G401.6 (cell line): ENCODE measurements at regions not wholly inside any gene's neighbourhood (a gene's known extent, or its start where the extent isn't known, plus 50 kb on each side); places are given as distances from the start of the nearest gene placed in this dataset.

ENCODE experiments used
- FAIRE-seq: peaks from 2 replicates; lab custom pipeline; 2012; peaks lifted over from hg19 to GRCh38; lab: Jason Lieb, UNC

DNA sequence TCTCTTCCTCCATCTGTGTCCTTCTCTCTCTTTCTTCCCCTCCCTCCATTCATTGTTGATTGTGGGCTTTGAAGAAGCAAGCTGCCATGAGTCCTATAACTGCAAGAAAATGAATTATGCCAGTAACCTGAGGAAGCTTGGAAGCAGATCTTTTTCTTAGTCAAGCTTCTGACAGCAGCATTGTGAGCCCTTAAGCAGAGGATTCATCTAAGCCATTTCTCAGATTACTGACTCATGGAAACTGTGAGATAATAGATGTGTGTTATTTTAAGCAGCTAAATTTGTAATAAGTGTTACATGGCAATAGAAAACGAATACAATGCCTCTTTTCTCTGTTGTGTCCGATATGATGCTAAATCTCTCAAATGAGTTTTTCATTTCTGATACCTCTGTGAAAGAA, 1109.7 kb downstream of the CDH11 start:
- FAIRE-seq, result no peak

DNA sequence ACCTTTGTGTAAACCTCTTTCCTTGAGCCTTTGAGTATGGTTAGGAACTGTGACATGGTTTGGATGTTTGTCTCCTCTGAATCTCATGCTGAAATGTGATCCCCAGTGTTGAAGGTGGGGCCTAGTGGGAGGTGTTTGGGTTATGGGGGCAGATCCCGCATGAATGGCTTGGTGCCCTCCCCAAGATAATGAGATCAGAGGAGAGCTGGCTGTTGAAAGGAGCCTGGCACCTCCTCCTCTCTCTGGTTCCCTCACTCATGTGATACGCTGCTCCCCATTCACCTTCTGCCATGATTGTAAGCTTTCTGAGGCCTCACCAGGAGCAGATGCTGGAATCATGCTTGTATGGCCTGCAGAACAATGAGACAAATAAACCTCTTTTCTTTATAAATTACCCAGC, 1110.2 kb downstream of the CDH11 start:
- FAIRE-seq, result no peak

- no peak for FAIRE-seq
Observed at GRCh38 chr16:64008131-64008530, 1113.7 kb downstream of the CDH11 start.

DNA sequence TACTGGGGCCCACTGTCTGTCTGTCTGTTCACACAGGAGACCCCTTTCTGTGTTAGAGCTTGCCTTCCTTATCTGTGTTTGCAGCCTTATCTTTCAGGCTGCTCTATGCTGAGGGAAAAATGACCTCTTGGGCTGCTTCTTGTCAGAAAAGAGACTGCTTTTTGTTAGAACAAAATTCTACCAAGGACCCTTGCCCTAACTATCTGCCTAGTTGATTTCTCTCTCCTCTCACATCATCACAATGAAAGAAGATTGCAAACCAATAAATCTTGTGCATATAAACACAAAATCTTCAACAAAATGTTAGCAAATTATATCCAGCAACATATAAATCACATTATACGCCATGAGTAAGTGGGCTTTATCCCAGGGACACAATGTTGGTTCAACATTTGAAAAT, 1117.7 kb downstream of the CDH11 start:
- FAIRE-seq, result no peak

DNA sequence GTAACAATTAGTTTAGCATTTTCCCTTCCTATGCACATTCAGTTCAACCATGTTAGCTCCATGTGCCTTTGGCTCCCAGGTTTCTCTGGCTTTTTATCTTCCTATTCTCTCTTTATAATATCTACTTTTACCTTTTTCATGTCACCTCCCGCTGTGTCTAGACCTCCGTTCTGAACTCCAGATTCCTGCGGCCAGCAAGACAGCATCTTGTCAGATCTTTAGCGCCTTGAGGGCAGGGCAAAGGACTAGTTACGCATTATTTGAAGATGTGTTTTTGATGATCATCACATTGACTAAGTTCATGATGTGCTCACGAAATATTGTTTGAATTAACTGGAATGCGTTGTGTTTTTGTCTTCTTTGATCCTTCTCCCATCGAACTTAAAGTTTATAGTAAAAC, 1126.8 kb downstream of the CDH11 start:
- FAIRE-seq, result no peak

- FAIRE-seq, result no peak
Observed at GRCh38 chr16:63983401-63983800, 1138.5 kb downstream of the CDH11 start.

DNA sequence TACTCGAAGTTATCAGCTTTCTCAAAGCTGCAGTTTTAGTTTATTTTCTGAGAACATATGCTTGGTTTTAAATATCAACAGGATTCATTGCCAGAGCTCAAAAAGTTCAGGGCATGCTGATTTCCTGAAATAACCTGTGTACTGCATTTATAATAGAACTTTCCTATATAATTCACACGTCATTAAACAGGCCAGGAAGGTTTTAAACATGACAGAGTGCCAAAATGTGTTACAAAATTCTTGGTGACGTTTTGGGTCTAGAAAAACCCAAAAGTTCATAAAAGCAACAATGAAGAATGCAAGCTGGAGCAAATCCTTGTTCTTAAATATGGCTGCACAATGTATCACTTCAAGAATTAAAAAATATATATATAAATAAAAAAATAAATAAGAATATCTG, 1139.1 kb downstream of the CDH11 start:
- no peak for FAIRE-seq

DNA sequence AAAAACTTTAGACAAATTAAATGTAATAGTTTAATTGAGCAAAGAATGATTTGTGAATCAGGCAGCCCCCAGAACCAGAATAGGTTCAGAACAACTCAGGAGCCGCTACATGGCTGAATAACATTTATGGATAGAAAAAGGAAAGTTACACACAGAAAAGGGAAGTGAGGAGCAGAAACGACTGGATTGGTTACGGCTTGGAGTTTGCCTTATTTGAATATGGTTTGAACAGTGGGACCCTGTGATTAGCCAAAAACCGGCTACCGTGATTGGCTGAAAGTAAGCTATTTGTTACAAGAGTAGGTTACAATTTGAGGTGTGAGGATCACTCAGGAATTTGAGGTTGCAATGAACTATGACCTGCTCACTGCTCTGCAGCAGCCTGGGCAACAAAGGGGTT, 1139.8 kb downstream of the CDH11 start:
- no peak for FAIRE-seq

GRCh38 chr16:63981639-63982038, 1140.2 kb downstream of the CDH11 start:
- FAIRE-seq, result no peak

DNA sequence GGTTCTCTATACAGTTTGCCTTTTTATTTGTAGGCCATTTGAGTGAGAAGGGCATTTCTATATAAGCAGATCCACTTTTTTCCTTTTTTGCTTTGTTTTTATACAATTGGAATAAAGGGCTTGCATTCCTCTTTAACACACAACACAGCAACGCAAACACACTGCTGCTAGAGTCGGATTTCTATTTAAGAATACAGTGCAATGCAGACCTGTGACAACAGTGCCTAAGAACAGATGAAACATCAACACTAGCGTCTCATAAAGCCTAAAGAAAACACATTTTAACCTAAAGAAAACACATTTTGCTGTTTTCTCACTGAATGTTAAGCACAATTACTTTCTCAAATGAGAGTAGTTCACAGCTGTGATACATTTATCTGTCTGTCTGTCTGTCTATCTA, 1141.1 kb downstream of the CDH11 start:
- FAIRE-seq, result no peak

- FAIRE-seq, result no peak
Observed at GRCh38 chr16:63978240-63978639, 1143.6 kb downstream of the CDH11 start.

DNA sequence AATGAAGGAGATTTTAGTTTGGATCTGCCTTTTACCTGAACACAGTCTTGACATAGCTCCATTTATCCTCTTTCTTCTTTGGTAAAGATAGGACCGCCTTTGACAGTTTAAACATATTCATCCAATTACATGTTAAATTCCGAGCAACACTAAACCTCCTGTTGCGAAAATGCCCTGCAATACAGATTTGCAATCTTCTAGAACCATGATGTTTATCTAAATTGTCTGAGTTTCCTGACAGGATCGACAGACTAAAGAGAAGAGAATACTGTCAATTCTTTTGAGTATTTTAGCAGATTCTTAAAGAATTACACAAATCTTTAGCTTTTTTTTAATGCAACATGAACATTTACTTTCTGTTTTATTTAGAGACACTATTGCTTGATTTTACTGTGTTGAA, 1145.5 kb downstream of the CDH11 start:
- no peak for FAIRE-seq

DNA sequence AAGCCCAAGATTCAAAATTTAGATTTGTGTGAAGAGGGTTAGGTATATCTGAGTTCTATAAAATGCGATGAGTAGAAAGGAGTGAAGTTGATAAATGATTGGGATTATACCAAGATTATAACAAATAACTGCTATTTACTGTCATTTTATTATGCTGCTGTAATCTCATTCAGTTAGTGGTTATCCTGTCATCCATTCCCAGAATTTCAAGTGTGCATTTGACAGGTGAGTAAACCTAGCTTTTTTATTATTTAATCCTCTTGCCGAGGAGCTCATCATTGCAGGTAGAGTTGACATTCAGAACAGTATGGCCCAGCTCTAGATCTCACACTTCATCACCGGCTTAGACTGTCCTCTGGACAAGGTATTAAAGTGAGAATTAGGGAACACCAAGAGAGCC, 1146.2 kb downstream of the CDH11 start:
- FAIRE-seq, result no peak

GRCh38 chr16:63967966-63968365, 1153.9 kb downstream of the CDH11 start:
- no peak for FAIRE-seq

- no peak for FAIRE-seq
Observed at GRCh38 chr16:63960321-63960720, 1161.5 kb downstream of the CDH11 start.

GRCh38 chr16:63947022-63947421, 1174.8 kb downstream of the CDH11 start:
- FAIRE-seq, result no peak

DNA sequence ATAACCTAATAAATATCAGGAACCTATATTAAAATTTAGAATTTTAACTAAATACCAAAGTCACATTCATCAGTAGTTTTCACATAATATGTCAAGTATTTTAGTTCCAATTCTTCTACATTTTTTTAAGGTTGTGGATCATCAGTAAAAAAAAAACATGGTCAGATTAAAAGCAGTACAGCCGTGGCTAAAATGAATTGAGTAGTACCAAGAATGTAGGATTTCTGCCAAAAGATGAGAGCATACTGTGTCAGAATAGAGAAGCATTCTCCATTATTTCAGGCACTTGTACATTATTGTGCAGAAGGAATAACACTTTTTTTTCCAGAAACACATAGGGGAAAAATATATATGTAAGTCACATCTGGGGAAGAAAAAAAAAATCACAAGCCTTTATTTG, 1176.1 kb downstream of the CDH11 start:
- FAIRE-seq, result no peak

DNA sequence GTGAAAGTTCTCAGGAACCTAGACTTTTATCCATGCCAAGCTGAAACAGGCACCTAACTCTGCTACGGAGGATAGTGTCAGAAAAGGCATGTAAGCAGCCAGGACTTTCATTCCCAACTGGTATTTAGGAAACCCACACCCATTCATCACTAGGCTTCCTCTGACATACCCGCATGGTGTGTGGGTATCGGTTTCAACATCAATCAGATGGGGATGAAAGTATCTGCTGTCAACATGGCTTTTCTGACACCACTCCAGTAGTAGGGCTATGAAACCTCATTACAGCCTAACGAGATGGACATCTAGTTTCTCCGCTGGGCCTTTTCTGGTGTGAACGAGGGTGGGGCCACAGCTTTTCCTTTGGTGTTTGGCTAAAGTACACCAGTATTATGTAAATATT, 1178.3 kb downstream of the CDH11 start:
- no peak for FAIRE-seq

GRCh38 chr16:63938661-63939060, 1183.2 kb downstream of the CDH11 start:
- no peak for FAIRE-seq

DNA sequence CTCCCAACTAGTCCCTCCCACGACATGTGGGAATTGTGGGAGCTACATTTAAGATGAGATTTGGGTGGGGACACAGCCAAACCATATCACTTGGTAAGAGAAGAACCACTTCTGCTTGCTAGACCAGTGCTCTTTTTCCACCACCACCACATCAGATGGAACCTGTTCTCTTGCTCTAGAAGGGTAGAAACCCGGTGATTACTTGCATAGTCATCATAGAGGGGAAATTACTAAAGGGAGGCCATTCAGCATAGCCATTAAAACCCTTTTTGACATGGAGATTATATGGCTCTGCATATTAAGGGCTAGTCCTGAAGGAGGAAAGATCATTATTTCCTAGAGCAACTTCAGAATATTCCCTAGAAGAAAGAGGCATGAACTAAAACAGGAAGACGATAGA, 1188.0 kb downstream of the CDH11 start:
- FAIRE-seq, result no peak

DNA sequence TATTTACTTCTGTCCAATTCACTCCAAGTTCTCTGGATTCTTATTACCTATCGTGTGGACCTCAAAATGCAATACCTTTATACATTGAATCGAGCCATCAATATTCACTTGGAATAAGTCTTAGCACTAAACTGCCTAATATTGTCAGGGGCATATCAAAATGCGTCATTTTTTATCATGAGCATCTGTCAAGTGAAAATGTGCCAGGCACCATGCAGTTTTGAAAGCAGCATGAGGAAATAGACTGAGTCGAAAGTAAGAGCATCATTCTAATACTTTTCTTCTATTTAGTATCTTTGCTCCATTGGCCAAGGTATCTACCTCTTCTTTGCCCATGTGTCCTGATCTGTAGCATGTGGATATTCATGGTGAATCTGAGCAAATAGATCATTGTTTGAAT, 1193.4 kb downstream of the CDH11 start:
- no peak for FAIRE-seq

DNA sequence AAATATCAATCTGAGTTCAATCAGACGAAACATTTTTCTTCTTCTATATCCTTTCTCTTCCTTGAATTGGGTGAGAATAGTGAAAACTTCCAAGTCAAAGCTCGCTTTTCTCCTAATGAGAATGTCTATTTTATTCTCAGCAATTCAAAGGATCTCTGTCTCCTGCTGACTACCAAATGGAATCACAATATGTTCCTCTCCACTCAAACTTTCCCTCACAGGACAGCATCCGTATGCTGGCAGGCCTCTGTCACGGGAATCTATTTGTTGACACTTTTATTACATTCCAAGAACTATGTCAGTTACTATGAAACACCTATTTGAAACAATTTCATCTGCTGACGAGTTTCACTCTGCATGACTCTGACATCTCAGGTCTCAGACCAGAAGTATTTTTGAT, 1196.6 kb downstream of the CDH11 start:
- no peak for FAIRE-seq

DNA sequence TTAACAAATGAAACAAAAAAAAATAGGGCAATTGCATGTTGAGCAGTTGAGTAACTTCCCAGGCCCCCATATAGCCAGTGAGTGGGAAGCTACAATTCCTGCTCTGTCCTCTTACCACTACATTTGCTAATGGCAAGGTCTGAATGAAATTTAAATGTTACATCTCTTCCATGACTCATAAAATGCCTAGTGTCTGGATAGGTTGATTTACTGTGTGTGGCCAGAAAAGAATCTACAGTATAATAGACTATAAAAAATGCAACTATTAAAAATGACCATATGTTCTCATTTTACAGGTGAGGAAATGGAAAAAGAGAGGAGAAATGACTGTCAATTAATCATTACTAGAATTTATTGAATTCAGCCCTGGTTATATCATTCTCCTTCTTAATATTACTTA, 1199.3 kb downstream of the CDH11 start:
- no peak for FAIRE-seq

DNA sequence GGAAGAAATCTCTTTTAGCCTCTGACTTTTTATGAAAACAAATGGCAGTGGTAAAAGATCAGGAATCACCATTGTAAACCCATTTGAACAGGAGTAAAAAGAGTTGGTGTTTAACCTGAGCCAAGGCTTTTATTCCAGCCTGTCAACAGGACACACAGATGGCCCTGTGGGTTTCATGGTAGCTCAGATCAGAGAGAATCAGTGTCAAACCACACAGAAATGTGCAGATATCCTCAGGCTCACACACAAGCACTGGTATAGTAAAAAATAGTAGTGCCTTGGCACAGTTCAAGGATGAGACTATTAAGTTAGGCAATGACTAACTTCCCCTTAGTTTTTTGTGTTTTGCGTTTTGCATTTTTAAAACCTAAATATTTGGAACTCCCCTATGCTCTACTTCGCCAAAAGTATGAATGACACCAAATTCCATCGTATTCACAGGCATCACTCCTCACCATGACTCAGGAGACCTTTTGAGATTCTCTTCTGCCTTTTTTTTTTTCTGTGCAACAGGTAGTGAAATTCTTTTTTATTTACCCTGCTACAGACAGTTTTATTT, 1200.0 kb downstream of the CDH11 start:
- FAIRE-seq, result no peak

- FAIRE-seq, result no peak
Observed at GRCh38 chr16:63913290-63913689, 1208.6 kb downstream of the CDH11 start.
